ENCODE measurements at regions not wholly inside any gene's neighbourhood (a gene's known extent, or its start where the extent isn't known, plus 50 kb on each side); places are given as distances from the start of the nearest gene placed in this dataset.
"Not testable (repeated sequence)": the region's sequence is repeated elsewhere in the genome, so short reads cannot be mapped to it uniquely, and the experiment has no call there.

- DNase-seq (ENCODE audit: low spot score) = not testable (repeated sequence)
These were observed 109.5 kb downstream of the FOXD4L6 start for GRCh38 chr9:41018948-41019347.

DNA sequence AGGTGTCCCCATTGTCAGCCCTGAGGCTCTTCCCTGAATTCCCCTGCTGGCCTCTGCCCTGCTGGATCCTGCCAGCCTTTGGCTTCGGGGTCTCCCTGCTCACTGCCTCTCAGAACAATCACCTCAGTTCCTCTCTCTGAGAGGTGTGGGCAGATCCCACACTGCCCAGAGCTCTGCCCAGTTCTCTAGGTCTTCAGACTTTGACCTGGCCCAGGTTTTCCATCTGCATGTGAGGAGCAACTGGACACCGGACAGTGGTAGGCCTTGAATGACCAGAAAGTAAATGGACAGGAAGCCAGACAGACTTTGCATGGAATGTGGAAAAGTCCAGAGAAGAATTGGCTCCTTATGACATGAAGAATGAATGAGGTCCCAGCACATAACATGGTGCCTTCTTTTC is 111.8 kb downstream of the FOXD4L6 start:
- DNase-seq (ENCODE audit: low spot score) = not testable (repeated sequence)

DNA sequence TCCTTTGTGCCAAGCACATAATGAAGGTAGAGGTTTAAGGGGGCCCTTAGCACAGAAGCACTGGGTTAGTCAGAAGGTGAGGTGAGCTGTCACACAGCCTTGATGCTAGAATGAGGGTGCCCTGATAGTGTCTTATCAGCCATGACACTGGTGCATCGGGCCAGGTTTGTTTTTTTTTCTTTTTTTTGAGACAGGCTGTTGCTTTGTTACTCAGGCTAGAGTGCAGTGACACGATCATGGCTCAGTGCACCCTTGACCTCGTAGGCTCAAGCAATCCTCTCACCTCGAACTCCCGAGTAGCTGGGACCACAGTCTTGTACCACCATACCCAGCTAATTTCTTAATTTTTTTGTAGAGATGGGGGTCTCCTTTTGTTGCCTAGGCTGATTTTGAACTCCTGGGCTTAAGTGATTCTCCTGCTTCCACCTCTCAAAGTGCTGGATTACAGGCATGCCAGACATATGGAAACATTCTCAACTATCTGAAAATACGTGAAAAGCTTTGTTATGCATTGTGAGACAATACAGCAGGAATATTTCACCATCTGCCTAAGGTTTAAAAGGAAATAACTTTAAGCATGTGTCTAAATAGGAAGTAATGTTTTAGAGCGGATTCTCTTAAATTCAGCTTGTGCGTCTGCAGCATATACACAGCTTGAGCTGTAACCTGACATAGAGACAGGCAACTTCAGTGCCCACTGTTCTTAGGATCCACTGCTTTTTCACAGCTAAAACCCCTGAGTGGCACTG is 128.4 kb downstream of the FOXD4L6 start:
- not testable (repeated sequence) for DNase-seq (ENCODE audit: low spot score)

DNA sequence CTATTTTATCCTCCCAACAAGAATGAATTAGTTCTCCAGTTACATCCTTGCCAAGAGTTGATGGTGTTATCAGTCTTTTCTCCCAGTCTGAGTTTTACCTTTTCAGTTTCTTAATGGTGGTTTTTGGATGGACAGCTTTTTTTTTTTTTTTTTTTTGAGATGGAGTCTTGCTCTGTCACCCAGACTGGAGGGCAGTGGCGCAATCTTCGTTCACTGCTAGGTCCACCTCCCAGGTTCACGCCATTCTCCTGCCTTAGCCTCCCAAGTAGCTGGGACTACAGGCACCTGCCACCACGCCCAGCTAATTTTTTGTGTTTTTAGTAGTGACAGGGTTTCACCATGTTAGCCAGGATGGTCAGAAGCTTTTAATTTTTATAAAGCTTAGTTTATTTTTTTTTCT is 133.0 kb downstream of the FOXD4L6 start:
- DNase-seq (ENCODE audit: low spot score) = not testable (repeated sequence)

- DNase-seq (ENCODE audit: low spot score) = not testable (repeated sequence)
These were observed 134.6 kb downstream of the FOXD4L6 start for GRCh38 chr9:40993842-40994241.

DNA sequence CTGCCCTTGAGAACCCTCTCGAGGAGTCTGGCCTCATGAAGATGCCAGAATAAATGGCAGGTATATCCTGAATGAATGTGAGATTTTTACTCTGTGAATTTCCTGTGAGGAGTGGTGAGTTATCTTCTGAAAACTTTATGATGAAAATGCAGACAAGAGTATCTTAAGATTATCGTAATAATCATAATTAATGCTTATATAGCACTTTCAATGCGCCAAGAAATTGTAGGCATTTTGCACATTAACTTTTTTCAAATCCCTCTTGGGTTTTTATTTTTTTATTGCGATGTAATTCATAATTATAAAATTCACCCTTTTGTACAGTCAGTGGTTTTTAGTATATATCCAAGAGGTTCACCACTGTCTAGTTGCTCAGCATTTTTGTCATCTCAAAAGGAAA is 135.1 kb downstream of the FOXD4L6 start:
- not testable (repeated sequence) for DNase-seq (ENCODE audit: low spot score)

GRCh38 chr9:40992472-40992821 is 136.0 kb downstream of the FOXD4L6 start:
- DNase-seq (ENCODE audit: low spot score) = not testable (repeated sequence)

DNA sequence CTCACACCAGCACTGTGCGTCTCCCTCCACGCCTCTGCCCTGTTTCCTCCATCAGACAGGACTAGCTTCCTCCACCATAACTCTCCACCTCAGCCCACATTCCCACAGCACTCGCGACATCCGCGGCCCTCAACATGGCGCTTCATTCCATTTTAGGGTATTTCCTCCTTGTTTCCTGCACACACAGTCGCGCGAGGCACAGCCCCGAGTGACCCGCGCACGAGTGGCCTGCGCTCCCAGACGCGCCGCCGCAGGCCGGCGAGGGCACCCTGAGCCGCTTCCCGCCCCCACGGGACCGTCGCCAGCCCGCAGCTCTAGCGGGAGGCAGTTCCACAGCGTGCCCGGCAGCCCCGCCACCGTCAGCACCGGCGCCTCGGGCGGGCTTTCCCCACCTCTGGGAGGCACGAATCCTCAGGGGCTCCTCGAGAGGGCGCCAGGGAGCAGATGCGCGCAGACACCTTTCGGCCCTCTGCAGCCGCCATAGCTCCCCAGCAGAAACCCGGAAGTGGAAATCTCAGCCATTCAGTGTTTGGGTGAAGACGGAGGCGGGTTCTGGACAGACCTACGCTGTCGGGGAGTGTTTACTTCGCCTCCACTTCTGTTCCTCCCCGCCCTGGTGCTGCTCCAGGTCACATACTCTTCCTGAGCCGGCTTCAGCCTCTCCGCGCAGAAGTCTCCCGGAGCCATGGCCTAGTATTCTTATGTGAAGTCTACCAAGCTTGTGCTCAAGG is 136.6 kb downstream of the FOXD4L6 start:
- DNase-seq (ENCODE audit: low spot score) = peak; percentile 98

DNA sequence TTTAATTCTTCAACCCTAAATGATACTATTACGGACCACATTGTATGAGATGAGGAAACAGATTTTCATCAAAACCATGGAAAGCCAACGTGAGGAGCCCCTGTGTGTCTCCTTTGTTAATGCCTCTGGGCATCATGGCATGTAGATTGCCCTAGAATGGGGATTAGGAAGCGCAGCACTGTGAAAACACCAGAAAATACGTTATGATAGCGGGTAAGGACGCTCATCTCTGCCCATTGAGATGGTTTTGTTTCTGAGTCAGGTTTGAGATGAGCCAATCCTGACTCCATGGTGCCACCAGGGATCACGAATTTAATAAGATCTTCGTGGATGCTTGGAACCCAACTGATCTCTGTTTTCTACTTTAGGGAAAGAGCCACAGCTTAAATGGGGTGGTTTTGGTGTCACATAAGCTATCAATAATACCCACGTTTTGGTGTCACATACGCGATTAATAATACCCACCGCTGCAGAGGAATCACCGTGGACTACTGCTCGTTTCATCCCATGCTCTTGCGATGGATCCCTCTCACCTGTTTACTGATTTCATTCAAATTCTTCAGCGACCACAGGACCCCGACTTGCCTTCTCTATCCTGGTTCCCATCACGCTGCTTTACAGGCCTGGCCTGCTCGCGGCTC is 137.3 kb downstream of the FOXD4L6 start:
- not testable (repeated sequence) for DNase-seq (ENCODE audit: low spot score)

DNA sequence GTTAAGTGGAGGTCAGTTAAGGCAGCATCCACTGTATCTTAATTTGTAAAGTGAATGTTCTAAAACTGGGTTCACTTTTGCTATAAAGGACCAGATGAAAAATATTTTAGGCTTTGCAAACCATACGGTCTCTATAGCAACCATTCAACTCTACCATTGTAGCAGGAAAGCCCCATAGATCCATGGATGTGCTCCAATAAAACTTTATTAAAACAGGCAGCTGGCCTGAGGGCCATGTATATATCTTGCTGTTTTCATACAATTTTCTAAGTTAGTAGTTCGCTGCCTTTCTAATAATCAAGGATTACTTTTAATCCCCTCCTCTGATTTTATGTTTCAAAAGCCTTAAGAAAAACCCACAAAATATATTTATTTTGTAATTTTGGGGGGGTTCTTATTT is 142.1 kb downstream of the FOXD4L6 start:
- DNase-seq (ENCODE audit: low spot score) = not testable (repeated sequence)

GRCh38 chr9:40975351-40975750 is 153.1 kb downstream of the FOXD4L6 start:
- not testable (repeated sequence) for DNase-seq (ENCODE audit: low spot score)

GRCh38 chr9:40974912-40975311 is 153.6 kb downstream of the FOXD4L6 start:
- DNase-seq (ENCODE audit: low spot score) = not testable (repeated sequence)

- not testable (repeated sequence) for DNase-seq (ENCODE audit: low spot score)
These were observed 156.7 kb downstream of the FOXD4L6 start for GRCh38 chr9:40971773-40972172.

DNA sequence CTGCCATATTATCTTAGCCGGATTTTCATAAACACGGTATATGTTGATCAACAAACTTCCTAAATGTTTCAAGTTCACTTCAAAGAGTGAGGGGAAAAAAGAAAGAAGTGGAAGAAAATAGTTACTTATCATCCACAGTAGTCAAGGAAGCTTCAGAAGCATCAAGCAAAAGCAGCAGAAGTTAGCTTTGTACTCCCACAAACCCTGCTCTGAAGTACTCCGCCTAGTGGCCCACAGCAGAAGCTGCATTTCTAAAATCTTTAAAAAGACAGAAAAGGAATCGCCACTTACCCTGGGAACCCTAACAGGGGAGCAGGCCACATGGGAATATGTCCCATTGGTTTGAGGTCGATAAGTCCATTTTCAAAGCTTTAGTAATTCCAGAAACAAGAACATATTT is 158.1 kb downstream of the FOXD4L6 start:
- DNase-seq (ENCODE audit: low spot score) = not testable (repeated sequence)

GRCh38 chr9:40962461-40962860 is 166.0 kb downstream of the FOXD4L6 start:
- not testable (repeated sequence) for DNase-seq (ENCODE audit: low spot score)

- DNase-seq (ENCODE audit: low spot score) = not testable (repeated sequence)
These were observed 176.5 kb downstream of the FOXD4L6 start for GRCh38 chr9:40951876-40952494.

DNA sequence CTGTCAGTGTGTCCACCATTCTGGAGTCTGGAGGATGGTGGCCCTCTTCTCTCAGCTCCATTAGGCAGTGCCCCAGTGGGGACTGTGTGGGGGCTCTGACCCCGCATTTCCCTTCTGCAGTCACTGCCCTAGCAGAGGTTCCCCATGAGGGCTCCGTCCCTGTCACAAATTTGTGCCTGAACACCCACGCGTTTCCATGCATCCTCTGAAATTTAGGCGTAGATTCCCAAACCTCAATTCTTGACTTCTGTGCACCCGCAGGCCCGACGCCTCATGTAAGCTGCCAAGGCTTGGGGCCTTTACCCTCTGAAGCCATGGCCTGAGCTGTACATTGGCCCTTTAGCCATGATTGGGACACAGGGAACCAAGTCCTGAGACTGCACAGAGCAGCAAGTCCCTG is 182.3 kb downstream of the FOXD4L6 start:
- DNase-seq (ENCODE audit: low spot score) = not testable (repeated sequence)

DNA sequence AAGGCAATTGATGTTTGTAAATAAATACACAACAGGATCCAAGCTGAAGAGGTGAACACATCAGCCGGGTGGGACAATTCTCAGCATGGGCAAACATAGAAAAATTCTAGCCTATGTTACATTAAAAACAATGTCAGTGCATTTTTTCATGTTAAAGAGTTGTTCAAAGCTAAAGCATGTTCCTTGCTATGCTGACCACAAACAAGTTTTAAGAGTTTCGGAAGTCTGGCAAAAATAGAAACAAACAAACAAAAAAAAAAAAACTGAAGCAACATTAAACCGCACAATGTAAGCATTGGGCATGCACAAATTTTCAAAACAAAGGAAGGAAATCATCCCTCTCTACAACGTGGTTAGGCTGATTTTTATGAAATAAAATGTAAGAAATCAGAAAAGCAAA is 185.8 kb downstream of the FOXD4L6 start:
- not testable (repeated sequence) for DNase-seq (ENCODE audit: low spot score)

GRCh38 chr9:40939888-40940209 is 188.6 kb downstream of the FOXD4L6 start:
- not testable (repeated sequence) for DNase-seq (ENCODE audit: low spot score)

- not testable (repeated sequence) for DNase-seq (ENCODE audit: low spot score)
These were observed 189.1 kb downstream of the FOXD4L6 start for GRCh38 chr9:40939201-40939887.

GRCh38 chr9:40935336-40935735 is 193.1 kb downstream of the FOXD4L6 start:
- DNase-seq (ENCODE audit: low spot score) = no peak

DNA sequence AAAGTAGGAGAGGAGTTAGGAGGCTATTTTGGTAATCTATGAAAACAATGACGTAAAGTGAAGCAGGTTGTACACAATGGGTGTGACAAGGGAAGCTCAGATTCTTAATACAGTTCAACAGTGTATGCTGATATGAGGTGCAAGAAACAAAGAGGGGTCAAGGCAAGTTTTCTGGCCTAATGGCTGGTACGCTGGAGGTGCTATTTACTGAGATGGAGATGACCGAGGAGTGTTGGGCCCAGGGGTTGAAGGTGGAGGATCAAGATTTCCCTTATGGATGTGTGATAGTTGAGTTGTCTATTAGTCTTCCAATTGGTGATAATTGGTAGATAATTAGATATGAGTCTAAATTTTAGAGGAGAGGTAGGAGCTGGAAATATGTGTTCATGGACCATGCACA is 194.0 kb downstream of the FOXD4L6 start:
- DNase-seq (ENCODE audit: low spot score) = not testable (repeated sequence)
